ENCODE measurements at regions not wholly inside any gene's neighbourhood (a gene's known extent, or its start where the extent isn't known, plus 50 kb on each side); places are given as distances from the start of the nearest gene placed in this dataset.
A peak's percentile ranks its signal among the peaks of the same experiment; 100 is the strongest.

GRCh38 chr17:5819921-5820685 is 235.8 kb upstream of the NLRP1 start:
- no peak for DNase-seq (ENCODE audit: low read depth in 2 of 2)

DNA sequence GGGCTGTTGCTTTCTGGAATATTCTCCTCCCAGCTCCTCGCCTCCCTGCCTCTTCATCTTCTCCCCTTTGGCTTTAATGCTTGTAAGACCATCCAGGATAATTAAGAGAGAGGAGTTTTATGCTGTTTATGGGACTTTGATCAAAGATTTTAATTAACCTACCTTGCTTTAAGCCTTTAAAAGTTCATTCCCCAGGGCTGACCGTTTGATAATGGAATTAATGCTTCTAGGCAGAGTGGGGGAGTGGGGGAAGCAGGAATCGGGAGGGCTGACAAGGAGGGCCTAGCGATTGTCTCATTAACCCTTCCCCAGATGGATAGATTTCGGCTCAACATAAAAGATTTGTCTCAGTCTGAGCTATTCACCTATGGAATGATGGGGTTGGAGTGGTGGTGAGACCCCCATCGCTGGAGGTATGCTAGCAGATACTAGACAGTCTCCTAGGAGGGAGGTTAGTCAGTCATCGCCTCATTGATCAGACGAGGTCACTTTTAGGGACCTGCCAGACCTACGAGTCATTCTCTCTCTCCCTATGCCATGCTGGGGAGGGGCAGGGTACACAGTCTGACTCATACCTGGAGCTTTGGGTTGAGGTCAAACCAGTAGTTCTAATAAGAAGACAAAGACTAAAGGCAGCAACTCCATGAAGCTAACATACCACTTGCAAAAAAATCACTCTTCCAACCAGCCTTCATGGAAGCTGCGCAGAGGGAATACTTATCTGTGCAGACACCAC is 236.6 kb upstream of the NLRP1 start:
- peak in 1 of 2 donors; percentile 2 for DNase-seq (ENCODE audit: low read depth in 2 of 2)

GRCh38 chr17:5821803-5822202 is 237.5 kb upstream of the NLRP1 start:
- no peak for DNase-seq (ENCODE audit: low read depth in 2 of 2)

DNA sequence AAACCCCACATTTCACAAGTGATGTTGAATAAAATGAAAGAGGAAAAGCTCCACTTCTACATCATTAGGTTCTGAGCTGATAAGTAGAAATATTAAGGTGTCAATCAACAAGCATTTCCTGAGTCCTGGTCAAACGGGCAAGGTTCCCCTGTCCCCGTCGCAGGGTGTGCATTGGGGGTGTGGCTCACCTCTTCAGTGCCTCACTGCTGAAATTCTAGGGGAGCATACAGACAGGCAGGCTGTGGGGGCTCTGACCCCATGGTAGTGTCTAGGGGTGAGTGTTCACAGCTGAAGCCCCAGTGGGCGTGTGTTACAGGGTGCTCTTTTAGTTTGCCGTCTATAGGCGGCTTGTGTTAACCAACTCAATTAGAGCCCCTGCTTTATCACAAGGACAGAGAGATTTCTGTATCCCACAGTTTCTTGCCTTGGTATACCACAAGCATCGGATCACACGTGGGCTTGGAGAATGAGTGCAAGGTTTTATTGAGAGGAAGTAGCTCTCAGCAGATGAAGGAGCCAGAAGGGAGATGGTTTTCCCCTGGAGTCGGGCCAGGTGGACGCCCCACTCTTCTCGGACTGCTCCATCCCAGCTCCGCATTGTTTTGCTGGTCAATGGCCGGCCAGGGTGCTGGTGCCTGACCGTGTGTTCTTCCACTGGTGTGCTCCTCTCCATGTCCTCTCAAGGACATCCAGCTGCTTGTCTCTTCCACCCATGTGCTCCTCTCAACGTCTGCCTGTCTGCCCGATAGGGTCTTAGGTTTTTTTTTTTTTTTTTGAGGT is 238.2 kb upstream of the NLRP1 start:
- no peak for DNase-seq (ENCODE audit: low read depth in 2 of 2)

DNA sequence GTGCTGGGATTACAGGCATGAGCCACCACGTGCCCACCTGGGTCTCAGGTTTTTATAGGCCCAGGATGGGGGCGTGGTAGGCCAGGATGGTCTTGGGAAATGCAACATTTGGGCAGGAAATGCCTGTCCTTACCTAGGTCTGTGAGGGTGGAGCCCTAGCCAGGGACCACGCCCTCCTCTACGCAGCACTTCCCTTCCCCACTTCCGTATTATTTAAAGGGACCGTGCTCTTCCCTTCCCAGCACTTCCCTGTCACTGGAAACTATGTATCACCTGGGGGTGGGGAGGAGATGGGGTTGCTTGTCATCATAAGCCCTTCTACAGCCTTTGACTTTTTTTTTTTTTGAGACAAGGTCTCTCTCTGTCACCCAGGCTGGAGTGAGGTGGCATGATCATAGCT is 238.9 kb upstream of the NLRP1 start:
- no peak for DNase-seq (ENCODE audit: low read depth in 2 of 2)

DNA sequence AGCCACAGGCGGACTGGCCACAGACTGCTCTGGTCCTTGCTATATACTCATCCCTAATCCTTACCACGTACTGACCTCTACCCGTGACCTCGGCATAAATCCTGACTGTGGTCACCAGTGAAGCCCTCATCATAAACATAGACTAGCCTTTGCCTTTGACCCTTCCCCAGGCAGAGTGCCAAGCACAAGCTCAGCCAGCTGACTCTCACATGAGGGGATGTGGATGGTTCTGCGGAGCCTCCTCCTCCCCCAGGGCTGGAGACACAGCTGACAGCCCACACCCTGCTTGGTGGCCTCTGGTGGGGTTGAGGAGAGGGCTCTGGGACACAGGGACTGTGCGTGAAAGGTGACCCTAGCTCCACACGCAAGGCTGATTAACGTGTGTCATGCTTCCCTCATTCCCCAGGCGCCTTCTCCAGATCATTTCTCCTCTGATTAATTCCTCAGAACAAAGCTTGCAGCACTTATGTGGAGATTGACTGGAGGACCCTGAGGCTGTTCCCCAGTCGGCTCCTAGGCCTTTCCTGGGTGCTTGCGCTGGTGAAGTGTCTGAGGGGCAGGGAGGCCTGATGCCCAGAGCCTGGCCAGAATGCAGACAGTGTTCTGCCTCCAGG is 241.5 kb upstream of the NLRP1 start:
- DNase-seq (ENCODE audit: low read depth in 2 of 2): no peak

GRCh38 chr17:5826384-5826783 is 242.1 kb upstream of the NLRP1 start:
- no peak for DNase-seq (ENCODE audit: low read depth in 2 of 2)

GRCh38 chr17:5830921-5831320 is 239.3 kb upstream of the WSCD1 start:
- no peak for DNase-seq (ENCODE audit: low read depth in 2 of 2)

GRCh38 chr17:5832886-5833285 is 237.3 kb upstream of the WSCD1 start:
- no peak for DNase-seq (ENCODE audit: low read depth in 2 of 2)

DNA sequence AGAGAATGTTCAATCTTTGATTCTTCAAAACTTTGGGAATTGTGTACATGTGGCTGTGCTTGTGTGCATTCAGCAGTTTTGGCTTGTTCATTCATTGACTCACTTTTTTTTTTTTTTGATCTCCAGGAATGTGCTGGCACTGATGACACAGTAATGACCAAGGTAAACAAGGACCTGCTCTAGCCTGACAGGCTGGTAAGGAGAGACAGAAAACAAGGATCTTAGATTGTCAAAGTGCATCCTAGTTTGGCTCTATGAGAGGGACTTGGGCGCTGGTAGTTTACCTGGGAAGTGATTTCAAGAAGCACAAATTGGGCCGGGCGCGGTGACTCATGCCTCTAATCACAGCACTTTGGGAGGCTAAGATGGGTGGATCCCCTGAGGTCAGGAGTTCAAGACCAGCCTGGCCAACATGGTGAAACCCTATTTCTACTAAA is 233.1 kb upstream of the WSCD1 start:
- no peak for DNase-seq (ENCODE audit: low read depth in 2 of 2)

DNA sequence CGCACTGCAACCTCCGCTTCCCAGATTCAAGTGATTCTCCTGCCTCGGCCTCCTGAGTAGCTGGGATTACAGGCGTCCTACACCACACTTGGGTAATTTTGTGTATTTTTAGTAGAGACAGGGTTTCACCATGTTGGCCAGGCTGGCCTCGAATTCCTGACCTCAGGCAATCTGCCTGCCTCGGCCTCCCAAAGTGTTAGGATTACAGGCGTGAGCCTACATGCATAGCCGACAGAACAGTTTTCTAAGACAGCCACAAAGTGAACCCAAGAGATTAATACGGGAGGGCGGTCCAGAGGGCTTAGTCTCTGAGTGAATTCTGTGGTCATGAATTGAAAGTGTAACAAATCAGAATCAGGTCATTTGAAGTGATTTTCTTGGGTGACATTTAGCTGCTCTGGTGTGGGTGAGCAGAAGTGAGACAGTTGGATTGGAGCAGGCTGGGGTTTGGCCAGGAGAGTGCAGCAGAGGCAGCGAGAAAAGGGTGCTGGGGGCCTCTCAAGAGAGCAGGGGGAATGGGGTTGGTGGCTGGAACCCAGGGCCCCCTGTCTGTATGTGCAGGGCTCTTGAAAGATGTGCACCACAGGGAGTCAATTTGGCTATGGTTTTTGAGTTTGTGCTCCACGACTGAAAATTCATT is 231.4 kb upstream of the WSCD1 start:
- no peak for DNase-seq (ENCODE audit: low read depth in 2 of 2)

DNA sequence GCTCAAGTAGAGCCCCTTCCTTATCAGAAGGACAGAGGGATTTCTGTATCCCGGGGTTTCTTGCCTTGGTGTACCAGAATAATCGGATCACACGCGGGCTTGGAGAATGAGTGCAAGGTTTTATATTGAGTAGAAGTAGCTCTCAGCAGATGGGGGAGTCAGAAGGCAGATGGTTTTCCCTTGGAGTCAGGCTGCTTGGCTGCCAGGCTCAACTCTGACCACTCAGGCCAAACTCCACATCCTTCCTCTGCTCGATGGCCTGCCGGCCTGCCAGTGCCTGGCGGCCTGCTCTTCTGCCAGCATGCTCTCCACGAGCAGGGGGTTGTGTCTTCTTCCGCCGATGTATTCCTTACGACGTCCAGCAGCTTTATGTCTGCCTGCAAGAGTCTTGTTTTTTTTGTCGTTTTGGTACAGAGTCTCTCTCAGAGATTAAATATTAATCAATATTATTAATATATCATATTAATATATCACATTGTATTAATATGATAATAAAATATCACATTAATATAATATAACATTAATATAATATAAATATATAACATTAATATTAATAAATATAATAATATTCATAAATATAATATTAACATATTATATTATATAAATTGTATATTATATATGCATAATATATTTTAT is 229.2 kb upstream of the WSCD1 start:
- DNase-seq (ENCODE audit: low read depth in 2 of 2): no peak

- DNase-seq (ENCODE audit: low read depth in 2 of 2): no peak
Measured at GRCh38 chr17:5841862-5842261, 228.3 kb upstream of the WSCD1 start.

- no peak for DNase-seq (ENCODE audit: low read depth in 2 of 2)
Measured at GRCh38 chr17:5843366-5844026, 226.7 kb upstream of the WSCD1 start.

GRCh38 chr17:5846001-5846400 is 224.2 kb upstream of the WSCD1 start:
- no peak for DNase-seq (ENCODE audit: low read depth in 2 of 2)

GRCh38 chr17:5854871-5855554 is 215.2 kb upstream of the WSCD1 start:
- no peak for DNase-seq (ENCODE audit: low read depth in 2 of 2)

GRCh38 chr17:5861246-5861645 is 208.9 kb upstream of the WSCD1 start:
- DNase-seq (ENCODE audit: low read depth in 2 of 2): no peak

- DNase-seq (ENCODE audit: low read depth in 2 of 2): no peak
Measured at GRCh38 chr17:5861854-5862253, 208.3 kb upstream of the WSCD1 start.

GRCh38 chr17:5862395-5862794 is 207.8 kb upstream of the WSCD1 start:
- DNase-seq (ENCODE audit: low read depth in 2 of 2): no peak

Measured in stimulated activated CD8-positive, alpha-beta memory T cell treated with anti-CD3 and anti-CD28 coated beads, Interleukin-2, amount 100 ng/mL, for 48 hours (primary cell).